ENCODE measurements at regions not wholly inside any gene's neighbourhood (a gene's known extent, or its start where the extent isn't known, plus 50 kb on each side); places are given as distances from the start of the nearest gene placed in this dataset.

- no peaks in the 10 kb centered on the region for H3K9me2 ChIP-seq (ENCODE audit: insufficient read depth)
- no peaks in the 10 kb centered on the region for H4K20me1 ChIP-seq (ENCODE audit: insufficient read depth)
- no peaks in the 10 kb centered on the region for H3K79me2 ChIP-seq (ENCODE audit: insufficient read depth, low read length)
- CTCF ChIA-PET: no interaction called here
- no peaks in the 10 kb centered on the region for H3K9me3 ChIP-seq (ENCODE audit: control insufficient read depth in 1 of 2, insufficient read depth in 1 of 2, low read depth in 1 of 2, low read length in 2 of 2)
- H3K36me3 ChIP-seq (ENCODE audit: control insufficient read depth in 1 of 2, insufficient read depth in 2 of 2, low read length in 2 of 2): no peaks in the 10 kb centered on the region
- H3K9ac ChIP-seq (ENCODE audit: low read length): no peak overlapping the region
- intact Hi-C loops (cut with micrococcal nuclease): no loop called here
- no peak overlapping the region for H2AFZ ChIP-seq (ENCODE audit: low read depth, low read length, poor library complexity, severe bottlenecking)
- no peak overlapping the region for H3K27ac ChIP-seq (ENCODE audit: low read depth, low read length)
- no TSS peak for BruUV-seq (replicated peaks)
- ATAC-seq: no peak
- H3K4me2 ChIP-seq (ENCODE audit: low read length): no peak overlapping the region
- H3K27me3 ChIP-seq (ENCODE audit: insufficient read depth, low read length): no peaks in the 10 kb centered on the region
- no peak for TF ChIP-seq ATF3 (IDR thresholded peaks at IDR 0.05)
- TF ChIP-seq SIN3A (IDR thresholded peaks at IDR 0.05; ENCODE audit: low read depth): no peak
- no peak for TF ChIP-seq EGR1 (IDR thresholded peaks at IDR 0.05; ENCODE audit: low read depth)
- no peak for TF ChIP-seq EZH2phosphoT487 (IDR thresholded peaks at IDR 0.05; ENCODE audit: borderline replicate concordance)
- TF ChIP-seq FOSL1 (IDR thresholded peaks at IDR 0.05; ENCODE audit: low read depth): no peak
- no peak for TF ChIP-seq YY1 (IDR thresholded peaks at IDR 0.05; ENCODE audit: extremely low read depth, insufficient replicate concordance, low read depth, low read length)
- no peak for TF ChIP-seq MAX (IDR thresholded peaks at IDR 0.05)
- no peak for TF ChIP-seq REST (IDR thresholded peaks at IDR 0.05; ENCODE audit: low read depth)
- TF ChIP-seq JUND (IDR thresholded peaks at IDR 0.05): no peak
- TF ChIP-seq POLR2AphosphoS5 (IDR thresholded peaks at IDR 0.05; ENCODE audit: low read depth, low read length): no peak
- no peak for TF ChIP-seq SP1 (IDR thresholded peaks at IDR 0.05; ENCODE audit: low read depth)
- no peak for TF ChIP-seq SRF (IDR thresholded peaks at IDR 0.05; ENCODE audit: low read depth)
- TF ChIP-seq RAD21 (IDR thresholded peaks at IDR 0.05; ENCODE audit: low read depth): no peak
- TF ChIP-seq, protein P1, sequence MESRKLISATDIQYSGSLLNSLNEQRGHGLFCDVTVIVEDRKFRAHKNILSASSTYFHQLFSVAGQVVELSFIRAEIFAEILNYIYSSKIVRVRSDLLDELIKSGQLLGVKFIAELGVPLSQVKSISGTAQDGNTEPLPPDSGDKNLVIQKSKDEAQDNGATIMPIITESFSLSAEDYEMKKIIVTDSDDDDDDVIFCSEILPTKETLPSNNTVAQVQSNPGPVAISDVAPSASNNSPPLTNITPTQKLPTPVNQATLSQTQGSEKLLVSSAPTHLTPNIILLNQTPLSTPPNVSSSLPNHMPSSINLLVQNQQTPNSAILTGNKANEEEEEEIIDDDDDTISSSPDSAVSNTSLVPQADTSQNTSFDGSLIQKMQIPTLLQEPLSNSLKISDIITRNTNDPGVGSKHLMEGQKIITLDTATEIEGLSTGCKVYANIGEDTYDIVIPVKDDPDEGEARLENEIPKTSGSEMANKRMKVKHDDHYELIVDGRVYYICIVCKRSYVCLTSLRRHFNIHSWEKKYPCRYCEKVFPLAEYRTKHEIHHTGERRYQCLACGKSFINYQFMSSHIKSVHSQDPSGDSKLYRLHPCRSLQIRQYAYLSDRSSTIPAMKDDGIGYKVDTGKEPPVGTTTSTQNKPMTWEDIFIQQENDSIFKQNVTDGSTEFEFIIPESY (IDR thresholded peaks at IDR 0.05; ENCODE audit: extremely low read depth, insufficient replicate concordance, low read length): no peak
- no peak for TF ChIP-seq ZNF274 (IDR thresholded peaks at IDR 0.05; ENCODE audit: low read depth, low read length)
- TF ChIP-seq CEBPB (IDR thresholded peaks at IDR 0.05; ENCODE audit: low read depth): no peak
- TF ChIP-seq TCF7L2 (IDR thresholded peaks at IDR 0.05; ENCODE audit: borderline replicate concordance, extremely low read depth, insufficient read depth, insufficient read length): no peak
- no peak for TF ChIP-seq CBX3 (IDR thresholded peaks at IDR 0.05; ENCODE audit: low read depth)
- TF ChIP-seq ELF1 (IDR thresholded peaks at IDR 0.05; ENCODE audit: borderline replicate concordance, low read depth): no peak
- no peak for TF ChIP-seq EZH2 (IDR thresholded peaks at IDR 0.05)
- no peak overlapping the region for H3K4me3 ChIP-seq (replicated peaks in 1 of 2; ENCODE audit: low read depth in 1 of 2, low read length in 2 of 2)
- H3K4me1 ChIP-seq (ENCODE audit: control insufficient read depth in 1 of 2, insufficient read depth in 2 of 2, low read length in 2 of 2): no peaks in the 10 kb centered on the region
- no peak for DNase-seq (ENCODE audit: low read depth, low spot score)
- RAD21 ChIA-PET (ENCODE audit: low non-redundant PET in 1 of 2, low total read pairs in 2 of 2, uncharacterized antibody in 2 of 2, unreplicated experiment in 2 of 2): no interaction called here
- POLR2A ChIA-PET: no interaction called here
Measured at GRCh38 chr13:105678072-105678471, 857.4 kb downstream of the EFNB2 start.

All from HCT116 (cell line).